HEK293T (cell line): ENCODE measurements at regions not wholly inside any gene's neighbourhood (a gene's known extent, or its start where the extent isn't known, plus 50 kb on each side); places are given as distances from the start of the nearest gene placed in this dataset.

Experiments
- BHLHE40 ChIP-seq: fragments of 450-650 bp; IDR thresholded peaks from 2 replicates; pipeline ENCODE4 v1.6.1; 2016; ENCODE audit warnings: mild to moderate bottlenecking, moderate library complexity, borderline replicate concordance
- CTBP1 ChIP-seq: fragments of 450-650 bp; IDR thresholded peaks from 2 replicates; pipeline ENCODE4 v1.6.1; 2016; ENCODE audit warnings: borderline replicate concordance
- ELF4 ChIP-seq: fragments of 450-650 bp; IDR thresholded peaks from 2 replicates; pipeline ENCODE4 v1.6.1; 2017; ENCODE audit warnings: antibody characterized with exemption
- FOXA1 ChIP-seq: fragments of 450-650 bp; IDR thresholded peaks from 2 replicates; pipeline ENCODE4 v1.6.1; 2016; ENCODE audit warnings: mild to moderate bottlenecking
- HDGF ChIP-seq: fragments of 450-650 bp; IDR thresholded peaks from 2 replicates; pipeline ENCODE4 v1.6.1; 2017; ENCODE audit warnings: antibody characterized with exemption, borderline replicate concordance
- ZNF384 ChIP-seq: fragments of 450-650 bp; IDR thresholded peaks from 2 replicates; pipeline ENCODE4 v1.6.1; 2016

GRCh38 chr2:118716102-118716501, 131.3 kb downstream of the EN1 start:
- TF ChIP-seq ELF4 (no peak), FOXA1 (no peak), ZNF384 (no peak), HDGF (no peak), CTBP1 (no peak), BHLHE40 (no peak)
